Activated CD8-positive, alpha-beta memory T cell treated with anti-CD3 and anti-CD28 coated beads, Interleukin-2, amount 10 ng/mL, durations not matched to agents 7 days and 5 days (primary cell): ENCODE measurements at regions not wholly inside any gene's neighbourhood (a gene's known extent, or its start where the extent isn't known, plus 50 kb on each side); places are given as distances from the start of the nearest gene placed in this dataset.
"Not testable (repeated sequence)": the region's sequence is repeated elsewhere in the genome, so short reads cannot be mapped to it uniquely, and the experiment has no call there.

Experiments
- ATAC-seq: fragments of 150-1000 bp; cut with Tn5 transposase; one replicate; pipeline ENCODE4 v1.10.0; 2021; ENCODE audit warnings: moderate library complexity
- CTCF ChIA-PET: fragments of 350-600 bp; sonication (Branson Sonifier 250); formaldehyde crosslinking; loops from one replicate; lab custom pipeline; 2021; ENCODE audit warnings: antibody characterized with exemption; lab: Charles Lee
- DNase-seq: peaks from one replicate; pipeline ENCODE4 v3.0.0-alpha.2; 2020
- H3K27ac Mint-ChIP-seq: one replicate; pipeline ENCODE4 v1.8.0; 2021; ENCODE audit warnings: mild to moderate bottlenecking, mixed read lengths
- H3K27me3 Mint-ChIP-seq: one replicate; pipeline ENCODE4 v1.8.0; 2021; ENCODE audit warnings: mixed read lengths
- H3K36me3 Mint-ChIP-seq: one replicate; pipeline ENCODE4 v1.8.0; 2021; ENCODE audit warnings: mild to moderate bottlenecking, mixed read lengths
- H3K4me1 Mint-ChIP-seq: one replicate; pipeline ENCODE4 v1.8.0; 2021; ENCODE audit warnings: mixed read lengths
- H3K4me3 Mint-ChIP-seq: one replicate; pipeline ENCODE4 v1.8.0; 2021; ENCODE audit warnings: mild to moderate bottlenecking, moderate library complexity, mixed read lengths
- H3K9me3 Mint-ChIP-seq: one replicate; pipeline ENCODE4 v1.8.0; 2022; ENCODE audit warnings: low read depth, mixed read lengths

DNA sequence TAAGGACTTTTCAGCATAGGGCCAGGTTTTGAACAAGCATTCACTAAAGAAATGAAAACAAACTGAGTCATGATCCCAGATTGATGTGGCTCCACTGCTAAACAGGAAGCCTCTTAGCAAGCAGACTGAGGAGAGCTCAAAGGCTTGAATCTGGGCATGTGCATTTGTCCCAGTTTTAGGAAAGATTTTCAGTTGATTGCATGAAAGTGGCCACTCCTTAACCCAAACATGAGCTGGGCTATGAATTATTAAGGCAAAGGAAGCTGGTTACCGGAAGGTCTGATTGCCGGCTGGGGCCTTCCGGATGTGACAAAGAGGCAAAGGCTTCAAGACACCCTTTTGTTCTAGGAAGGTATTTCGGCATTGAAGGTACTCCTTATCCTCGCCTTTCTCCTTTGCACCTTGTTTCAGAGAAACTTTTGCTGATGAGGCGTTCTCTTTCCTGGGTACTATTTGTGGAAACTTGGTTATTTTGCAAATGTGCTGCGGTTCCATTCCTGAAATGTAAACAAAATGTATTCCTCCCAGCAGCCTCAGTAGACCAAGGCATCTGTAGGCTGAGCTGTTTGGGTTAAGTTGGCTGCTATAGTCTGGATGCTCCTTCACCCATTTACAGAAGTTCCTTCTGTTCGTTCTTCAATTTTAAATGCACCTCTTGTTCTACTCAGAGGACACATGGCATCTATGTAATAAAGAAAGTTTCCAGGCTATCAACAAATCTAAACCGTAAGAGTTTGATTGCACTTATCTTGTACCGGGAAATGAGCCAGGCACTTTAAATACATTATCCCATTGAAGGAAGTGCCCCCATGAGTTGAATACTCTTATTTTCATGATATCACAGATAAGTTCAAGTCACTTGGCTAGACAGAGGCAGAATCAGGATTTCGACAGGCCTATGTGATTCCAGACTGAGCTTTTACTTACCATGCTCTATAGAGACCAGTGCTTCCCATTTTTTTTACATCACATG is 115.6 kb upstream of the METAP2 start:
- H3K4me3 Mint-ChIP-seq = no peak overlapping the region
- no peak for DNase-seq
- peaks cover 8% of the 10 kb centered on the region for H3K27me3 Mint-ChIP-seq
- no peaks in the 10 kb centered on the region for H3K9me3 Mint-ChIP-seq
- CTCF ChIA-PET = no interaction called here
- no peak for ATAC-seq
- H3K27ac Mint-ChIP-seq = no peak overlapping the region
- H3K36me3 Mint-ChIP-seq = no peaks in the 10 kb centered on the region
- no peaks in the 10 kb centered on the region for H3K4me1 Mint-ChIP-seq

DNA sequence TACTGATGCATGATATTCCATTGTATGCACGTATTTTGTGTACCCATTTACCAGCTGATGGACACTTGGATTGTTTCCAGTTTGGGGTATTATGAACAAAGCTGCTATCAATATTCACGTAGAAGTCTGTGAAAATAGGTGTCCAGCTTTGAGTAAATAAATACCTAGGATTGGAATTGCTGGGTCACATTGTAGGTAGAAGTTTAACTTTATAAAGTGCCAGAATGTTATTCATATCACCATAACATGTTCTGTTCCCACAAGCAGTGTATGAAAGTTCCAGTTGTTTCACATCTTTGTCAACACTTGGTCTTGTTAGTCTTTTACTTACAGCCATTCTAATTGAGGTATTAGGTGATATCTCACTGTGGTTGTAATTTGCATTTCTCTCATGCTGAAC is 108.0 kb upstream of the METAP2 start:
- no peaks in the 10 kb centered on the region for H3K4me1 Mint-ChIP-seq
- H3K36me3 Mint-ChIP-seq = no peaks in the 10 kb centered on the region
- H3K9me3 Mint-ChIP-seq = no peaks in the 10 kb centered on the region
- H3K4me3 Mint-ChIP-seq = no peak overlapping the region
- no peak overlapping the region for H3K27ac Mint-ChIP-seq
- no peak for ATAC-seq
- CTCF ChIA-PET = no interaction called here
- H3K27me3 Mint-ChIP-seq = peaks cover 10% of the 10 kb centered on the region
- DNase-seq = no peak

DNA sequence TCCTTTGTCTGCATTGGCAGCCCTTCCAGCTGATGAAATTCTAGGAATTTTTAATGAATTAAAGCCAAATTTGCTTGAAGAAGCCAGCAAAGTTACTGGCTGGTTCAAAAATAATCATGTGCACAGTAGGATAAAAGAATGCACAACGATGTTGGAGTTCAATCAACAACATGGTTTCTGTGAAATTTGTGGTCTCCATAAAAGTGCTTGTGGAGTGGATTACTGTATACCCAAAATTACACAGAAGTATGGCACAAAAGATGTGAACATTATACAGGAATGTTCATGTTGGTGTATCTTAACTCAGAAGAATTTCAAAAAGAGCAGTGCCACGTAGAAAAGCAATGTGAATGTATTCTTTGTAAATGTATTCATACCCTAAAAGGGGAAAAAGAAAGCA is 105.0 kb upstream of the METAP2 start:
- DNase-seq (no peak), ATAC-seq (no peak)
- Mint-ChIP-seq H3K27ac (no peak overlapping the region), H3K36me3 (no peaks in the 10 kb centered on the region), H3K9me3 (no peaks in the 10 kb centered on the region), H3K4me1 (no peaks in the 10 kb centered on the region), H3K4me3 (no peak overlapping the region), H3K27me3 (peaks cover 9% of the 10 kb centered on the region)
- CTCF ChIA-PET = no interaction called here

DNA sequence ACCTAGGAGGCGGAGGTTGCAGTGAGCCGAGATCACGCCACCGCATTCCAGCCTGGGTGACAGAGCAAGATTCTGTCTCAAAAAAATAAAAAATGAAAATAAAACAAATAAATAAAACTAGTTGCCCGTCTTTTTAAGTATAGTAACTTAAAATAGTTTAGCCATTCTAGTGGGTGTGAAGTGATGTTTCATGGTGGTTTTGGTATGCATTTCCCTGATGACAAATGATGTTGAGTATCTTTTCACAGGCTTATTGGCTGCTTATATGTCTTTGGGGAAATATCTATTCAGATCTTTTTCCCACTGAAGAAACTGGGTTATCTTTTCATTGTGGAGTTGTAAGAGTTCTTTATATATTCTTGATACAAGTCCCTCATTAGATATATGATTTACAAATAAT is 102.4 kb upstream of the METAP2 start:
- Mint-ChIP-seq H3K27me3 (peaks cover 9% of the 10 kb centered on the region), H3K36me3 (no peaks in the 10 kb centered on the region), H3K4me3 (no peak overlapping the region), H3K27ac (no peak overlapping the region), H3K9me3 (no peaks in the 10 kb centered on the region), H3K4me1 (no peaks in the 10 kb centered on the region)
- no peak for ATAC-seq
- CTCF ChIA-PET = no interaction called here
- no peak for DNase-seq

DNA sequence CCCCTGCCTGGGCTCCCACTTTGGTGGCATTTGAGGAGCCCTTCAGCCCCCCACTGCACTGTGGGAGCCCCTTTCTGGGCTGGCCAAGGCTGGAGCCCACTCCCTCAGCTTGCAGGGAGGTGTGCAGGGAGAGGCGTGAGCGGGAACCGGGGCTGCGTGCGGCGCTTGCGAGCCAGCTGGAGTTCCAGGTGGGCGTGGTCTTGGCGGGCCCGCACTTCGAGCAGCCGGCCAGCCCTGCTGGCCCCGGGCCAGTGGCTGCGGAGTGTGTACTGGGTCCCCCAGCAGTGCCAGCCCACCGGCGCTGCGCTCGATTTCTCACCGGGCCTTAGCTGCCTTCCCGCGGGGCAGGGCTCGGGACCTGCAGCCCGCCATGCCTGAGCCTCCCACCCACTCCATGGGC is 94.5 kb upstream of the METAP2 start:
- H3K27me3 Mint-ChIP-seq, H3K4me1 Mint-ChIP-seq: not testable (repeated sequence)

DNA sequence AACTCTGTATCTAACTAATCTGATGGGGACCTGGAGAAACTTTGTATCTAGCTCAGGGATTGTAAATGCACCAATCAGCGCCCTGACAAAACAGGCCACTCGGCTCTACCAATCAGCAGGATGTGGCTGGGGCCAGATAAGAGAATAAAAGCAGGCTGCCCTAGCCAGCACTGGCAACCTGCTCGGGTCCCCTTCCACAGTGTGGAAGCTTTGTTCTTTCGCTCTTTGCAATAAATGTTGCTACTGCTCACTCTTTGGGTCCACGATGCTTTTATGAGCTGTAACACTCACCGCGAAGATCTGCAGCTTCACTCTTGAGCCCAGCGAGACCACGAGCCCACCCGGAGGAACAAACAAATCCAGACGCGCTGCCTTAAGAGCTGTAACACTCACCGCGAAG is 93.6 kb upstream of the METAP2 start:
- H3K36me3 Mint-ChIP-seq, H3K4me3 Mint-ChIP-seq, H3K27ac Mint-ChIP-seq, CTCF ChIA-PET, H3K27me3 Mint-ChIP-seq, H3K9me3 Mint-ChIP-seq, DNase-seq, ATAC-seq, H3K4me1 Mint-ChIP-seq: not testable (repeated sequence)

More for the DNA sequence above, 94.5 kb upstream of the METAP2 start:
- H3K27ac Mint-ChIP-seq, ATAC-seq, H3K9me3 Mint-ChIP-seq, CTCF ChIA-PET, H3K36me3 Mint-ChIP-seq, DNase-seq, H3K4me3 Mint-ChIP-seq: not testable (repeated sequence)

DNA sequence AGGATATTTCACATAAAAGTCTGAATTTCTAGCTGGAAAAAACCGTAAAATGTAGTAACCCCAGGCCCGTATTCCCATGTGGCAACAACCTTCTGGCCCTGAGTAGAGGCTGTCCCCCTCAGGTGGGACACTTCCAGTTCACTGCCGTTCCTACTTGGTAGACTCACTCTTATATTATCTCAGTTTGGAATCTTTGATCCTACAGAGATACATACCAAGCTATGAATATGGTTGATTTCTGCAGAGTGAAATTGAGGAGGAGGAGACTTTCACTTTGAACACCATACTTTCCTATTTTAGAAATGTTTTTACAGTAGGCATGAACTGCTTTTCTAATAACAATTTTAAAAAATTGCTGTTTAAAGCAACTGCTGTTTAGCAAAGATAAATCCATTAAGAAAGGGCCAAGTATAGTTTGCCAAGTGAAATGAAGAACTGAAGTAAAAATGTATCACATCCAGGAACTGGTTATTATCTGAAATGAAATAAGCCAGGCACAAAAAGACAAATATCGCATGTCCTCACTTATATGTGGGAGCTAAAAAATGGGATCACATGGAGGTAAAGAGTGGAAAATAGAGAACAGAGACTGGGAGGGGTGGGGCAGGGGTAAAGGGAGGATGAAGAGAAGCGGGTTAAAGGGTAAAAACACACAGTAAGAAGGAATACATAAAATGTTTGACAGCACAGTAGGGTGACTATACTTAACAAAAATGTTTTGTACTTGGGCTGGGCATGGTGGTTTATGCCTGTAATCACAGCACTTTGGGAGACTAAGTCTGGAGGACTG is 92.8 kb upstream of the METAP2 start:
- Mint-ChIP-seq H3K36me3 (no peaks in the 10 kb centered on the region), H3K27me3 (peaks cover 5% of the 10 kb centered on the region), H3K27ac (no peak overlapping the region), H3K4me1 (no peaks in the 10 kb centered on the region), H3K9me3 (no peaks in the 10 kb centered on the region), H3K4me3 (no peak overlapping the region)
- CTCF ChIA-PET = no interaction called here
- ATAC-seq (no peak), DNase-seq (no peak)

DNA sequence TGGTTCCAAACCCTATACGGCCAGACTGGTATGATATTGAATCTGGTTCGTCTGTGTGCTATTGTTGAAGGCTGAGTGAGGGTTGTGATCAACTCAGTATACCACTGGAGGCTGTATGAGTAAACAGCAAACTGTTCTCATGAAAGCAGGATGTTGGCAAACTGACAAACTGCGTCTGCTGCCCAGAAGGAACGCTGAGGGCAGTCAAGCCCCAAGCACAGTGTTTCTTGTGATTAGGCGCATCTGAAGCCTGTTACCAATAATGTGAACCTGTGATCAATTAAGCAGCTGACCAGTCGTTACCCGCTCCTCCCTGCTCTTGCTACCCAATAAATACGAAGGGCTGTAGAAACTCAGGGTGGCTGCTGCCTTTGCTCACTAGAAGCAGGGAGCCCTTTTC is 90.0 kb upstream of the METAP2 start:
- H3K36me3 Mint-ChIP-seq, H3K27ac Mint-ChIP-seq, H3K4me1 Mint-ChIP-seq, DNase-seq, H3K4me3 Mint-ChIP-seq, CTCF ChIA-PET, ATAC-seq, H3K9me3 Mint-ChIP-seq, H3K27me3 Mint-ChIP-seq: not testable (repeated sequence)

DNA sequence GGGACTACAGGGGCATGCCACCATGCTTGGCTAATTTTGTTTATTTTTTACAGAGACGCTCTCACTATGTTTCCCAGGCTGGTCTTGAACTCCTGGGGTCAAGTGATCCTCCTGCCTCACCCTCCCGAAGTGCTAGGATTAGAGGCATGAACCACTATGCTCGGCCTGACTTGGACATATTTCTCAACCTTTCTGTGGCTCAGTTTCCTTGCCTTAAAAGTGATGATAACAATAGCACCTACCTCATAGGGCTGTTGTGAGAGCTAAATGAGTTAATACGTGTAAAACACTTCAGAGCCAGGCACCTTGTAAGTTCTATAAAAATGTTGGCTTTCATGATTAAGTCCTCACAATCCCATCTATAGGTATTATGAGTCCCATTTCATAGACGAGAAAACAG is 89.2 kb upstream of the METAP2 start:
- Mint-ChIP-seq H3K4me3 (no peak overlapping the region), H3K27ac (no peak overlapping the region), H3K27me3 (peaks cover 8% of the 10 kb centered on the region), H3K9me3 (no peaks in the 10 kb centered on the region), H3K4me1 (no peaks in the 10 kb centered on the region), H3K36me3 (no peaks in the 10 kb centered on the region)
- CTCF ChIA-PET = no interaction called here
- no peak for ATAC-seq
- no peak for DNase-seq

DNA sequence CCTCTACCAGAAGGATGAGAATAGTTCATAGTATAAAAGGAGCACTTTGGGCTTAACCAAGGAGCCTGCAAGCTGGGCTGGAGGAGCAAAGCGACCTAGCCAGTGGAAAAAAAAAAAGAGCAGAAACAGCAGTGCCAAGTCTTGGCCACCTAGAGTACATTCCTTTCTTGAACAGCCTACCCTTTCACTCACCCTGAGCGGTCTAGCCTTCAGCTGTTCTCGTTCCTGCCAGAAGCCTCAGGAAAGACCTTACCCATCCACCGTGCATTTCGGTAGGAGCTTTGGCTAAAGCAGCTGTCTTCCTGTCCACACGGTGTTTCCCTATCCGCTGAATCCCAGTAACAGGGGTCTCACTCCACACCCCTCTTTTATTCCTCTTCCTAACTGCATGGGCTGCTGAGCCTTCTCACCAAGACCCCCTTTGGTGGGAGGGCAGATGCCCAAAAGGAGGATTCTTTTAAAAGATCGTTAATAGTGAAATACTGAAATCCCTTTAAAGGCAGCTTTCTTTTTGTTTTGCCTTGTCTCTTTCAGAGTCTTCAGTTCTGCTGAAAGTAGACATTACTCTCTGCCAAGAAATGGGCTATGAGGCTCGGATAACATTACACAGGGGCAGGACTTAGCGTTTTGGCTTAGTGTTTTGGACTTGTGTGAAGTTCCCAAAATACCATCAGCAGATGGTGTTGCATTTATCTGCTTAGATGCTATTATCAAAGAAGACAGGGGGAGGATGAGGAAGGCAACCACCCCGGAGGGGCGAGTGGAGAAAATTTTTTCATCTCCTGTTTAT is 88.5 kb upstream of the METAP2 start:
- CTCF ChIA-PET = no interaction called here
- DNase-seq (no peak), ATAC-seq (no peak)
- Mint-ChIP-seq H3K4me1 (peaks cover 2% of the 10 kb centered on the region), H3K9me3 (no peaks in the 10 kb centered on the region), H3K4me3 (no peak overlapping the region), H3K27me3 (peaks cover 13% of the 10 kb centered on the region), H3K36me3 (no peaks in the 10 kb centered on the region), H3K27ac (no peak overlapping the region)

DNA sequence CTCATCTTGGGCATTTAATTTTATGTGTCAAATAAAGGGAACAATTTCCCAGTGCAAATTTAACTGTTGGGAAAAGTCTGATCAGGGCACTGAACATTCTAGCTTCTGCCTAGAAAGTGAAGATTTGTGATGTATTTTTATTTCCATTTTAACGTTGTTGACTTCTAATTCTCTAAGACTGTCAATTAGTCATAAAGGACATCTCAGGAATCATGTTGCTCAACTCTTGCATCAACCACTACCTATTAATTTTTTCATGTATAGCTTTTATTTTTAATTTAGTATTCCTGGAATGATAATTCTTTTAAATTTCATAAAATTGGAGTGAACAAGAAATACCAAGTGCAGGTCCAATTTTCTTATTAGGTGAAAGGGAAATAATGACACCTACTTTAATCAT is 87.9 kb upstream of the METAP2 start:
- no peak for ATAC-seq
- CTCF ChIA-PET = no interaction called here
- Mint-ChIP-seq H3K4me3 (no peak overlapping the region), H3K27ac (no peak overlapping the region), H3K36me3 (no peaks in the 10 kb centered on the region), H3K27me3 (peaks cover 13% of the 10 kb centered on the region), H3K4me1 (peaks cover 2% of the 10 kb centered on the region), H3K9me3 (no peaks in the 10 kb centered on the region)
- no peak for DNase-seq

DNA sequence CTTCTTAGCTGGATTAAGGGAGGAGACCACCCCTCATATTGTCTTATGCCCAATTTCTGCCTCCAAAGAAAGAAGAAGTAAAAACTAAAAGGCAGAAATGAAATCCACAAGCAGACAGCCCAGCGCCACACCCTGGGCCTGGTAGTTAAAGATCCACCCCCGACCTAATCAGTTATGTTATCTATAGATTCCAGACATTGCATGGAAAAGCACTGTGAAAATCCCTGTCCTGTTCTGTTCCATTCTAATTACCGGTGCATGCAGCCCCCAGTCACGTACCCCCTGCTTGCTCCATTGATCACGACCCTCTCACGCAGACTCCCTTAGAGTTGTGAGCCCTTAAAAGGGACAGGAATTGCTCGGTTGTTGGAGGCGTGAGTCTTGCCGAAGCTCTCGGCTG is 85.7 kb upstream of the METAP2 start:
- H3K27me3 Mint-ChIP-seq = peaks cover 13% of the 10 kb centered on the region
- DNase-seq, ATAC-seq, H3K27ac Mint-ChIP-seq, H3K9me3 Mint-ChIP-seq, H3K4me3 Mint-ChIP-seq, H3K4me1 Mint-ChIP-seq, H3K36me3 Mint-ChIP-seq, CTCF ChIA-PET: not testable (repeated sequence)

DNA sequence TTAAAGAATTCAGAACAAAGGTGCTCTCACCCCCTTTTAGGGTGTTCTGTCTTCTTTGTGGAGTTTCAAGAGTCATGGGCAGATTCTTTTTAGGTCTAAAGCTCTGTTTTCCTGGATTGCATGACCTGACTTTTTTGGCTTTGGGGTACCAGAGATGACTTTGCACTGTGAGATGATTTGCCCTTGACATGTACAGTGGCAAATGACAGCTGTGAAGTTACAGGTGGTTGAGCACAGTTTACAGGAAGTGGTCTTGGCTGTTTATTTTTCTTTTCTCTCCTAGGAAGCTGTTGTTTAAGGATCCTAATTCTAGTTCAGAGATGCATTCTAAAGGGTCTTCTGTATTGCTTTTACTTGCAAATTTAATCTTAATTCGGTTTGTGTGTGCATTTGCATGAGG is 83.8 kb upstream of the METAP2 start:
- H3K9me3 Mint-ChIP-seq = peaks cover 8% of the 10 kb centered on the region
- H3K27me3 Mint-ChIP-seq = peaks cover 16% of the 10 kb centered on the region
- no peak for DNase-seq
- no peak overlapping the region for H3K4me3 Mint-ChIP-seq
- CTCF ChIA-PET = no interaction called here
- H3K27ac Mint-ChIP-seq = no peak overlapping the region
- peaks cover 2% of the 10 kb centered on the region for H3K4me1 Mint-ChIP-seq
- no peak for ATAC-seq
- H3K36me3 Mint-ChIP-seq = peaks cover 2% of the 10 kb centered on the region
